Mucosa of descending colon (tissue), 3 donors: ENCODE measurements at regions not wholly inside any gene's neighbourhood (a gene's known extent, or its start where the extent isn't known, plus 50 kb on each side); places are given as distances from the start of the nearest gene placed in this dataset.

Experiments used
- ATAC-seq: fragments of 200-7000 bp; cut with Tn5 transposase; one replicate; pipeline ENCODE4 v1.9.1; 2020; ENCODE audit warnings: mild to moderate bottlenecking, moderate library complexity
- DNase-seq, 3 donors: peaks; one replicate each; pipeline ENCODE4 v3.0.0-alpha.2; 2020
- H3K36me3 ChIP-seq: fragments of 200-600 bp; one replicate; pipeline ENCODE4 v1.8.0; 2021; ENCODE audit warnings: low read depth, mild to moderate bottlenecking
- H3K4me1 ChIP-seq: fragments of 200-600 bp; one replicate; pipeline ENCODE4 v1.8.0; 2021; ENCODE audit warnings: low read depth, mild to moderate bottlenecking
- H3K4me3 ChIP-seq: fragments of 200-600 bp; one replicate; pipeline ENCODE4 v1.8.0; 2021; ENCODE audit warnings: mild to moderate bottlenecking
- H3K9me3 ChIP-seq: fragments of 200-600 bp; one replicate; pipeline ENCODE4 v1.8.0; 2021; ENCODE audit warnings: mild to moderate bottlenecking
- CTCF ChIP-seq: fragments of 200-600 bp; IDR thresholded peaks from one replicate; pipeline ENCODE4 v1.8.0; 2022; ENCODE audit warnings: antibody characterized with exemption, mild to moderate bottlenecking
- intact Hi-C, 2 donors: fragments of 100-400 bp; cut with DNase I in 1 of 2; cut with micrococcal nuclease in 1 of 2; formaldehyde crosslinking; loops; one replicate each; pipeline versions ENCODE4 v1.11.0 to v1.11.1; 2022; cut with DNase I, micrococcal nuclease
- donor health status: DM: no; HTN: no; CAD: no; lungs with moderate emphysema.
- donor health status: DM: no; HTN: no; CAD: no.
- donor health status: DM: no; HTN: yes; CAD: no.

GRCh38 chr6:147674099-147674498, 165.6 kb downstream of the SAMD5 start:
- ATAC-seq (no peak), DNase-seq (no peak)
- intact Hi-C loops, result no loop called here
- Histone ChIP-seq H3K4me3 (no peak overlapping the region), H3K36me3 (no peaks in the 10 kb centered on the region), H3K9me3 (no peaks in the 10 kb centered on the region), H3K4me1 (no peaks in the 10 kb centered on the region)
- no peak for TF ChIP-seq CTCF

GRCh38 chr6:147674794-147675193, 166.3 kb downstream of the SAMD5 start:
- TF ChIP-seq CTCF, result no peak
- intact Hi-C loops, result no loop called here
- no peak for ATAC-seq

GRCh38 chr6:147675281-147675680, 166.8 kb downstream of the SAMD5 start:
- no peak for TF ChIP-seq CTCF
- H3K36me3 ChIP-seq, result no peaks in the 10 kb centered on the region
- H3K4me1 ChIP-seq, result no peaks in the 10 kb centered on the region
- no peaks in the 10 kb centered on the region for H3K9me3 ChIP-seq
- DNase-seq (no peak), ATAC-seq (no peak)
- no peak overlapping the region for H3K4me3 ChIP-seq
- intact Hi-C loops, result no loop called here

More at GRCh38 chr6:147674794-147675193, 166.3 kb downstream of the SAMD5 start:
- no peaks in the 10 kb centered on the region for H3K36me3 ChIP-seq
- H3K4me1 ChIP-seq, result no peaks in the 10 kb centered on the region
- DNase-seq, result no peak
- H3K9me3 ChIP-seq, result no peaks in the 10 kb centered on the region
- H3K4me3 ChIP-seq, result no peak overlapping the region

GRCh38 chr6:147676495-147677199, 168.2 kb downstream of the SAMD5 start:
- no peaks in the 10 kb centered on the region for H3K9me3 ChIP-seq
- intact Hi-C loops, result no loop called here
- no peak for DNase-seq
- TF ChIP-seq CTCF, result no peak
- no peak for ATAC-seq
- H3K4me1 ChIP-seq, result no peaks in the 10 kb centered on the region
- H3K4me3 ChIP-seq, result no peak overlapping the region
- H3K36me3 ChIP-seq, result no peaks in the 10 kb centered on the region

GRCh38 chr6:147677647-147678046, 169.2 kb downstream of the SAMD5 start:
- DNase-seq (no peak), ATAC-seq (no peak)
- H3K9me3 ChIP-seq, result no peaks in the 10 kb centered on the region
- TF ChIP-seq CTCF, result no peak
- intact Hi-C loops, result no loop called here
- no peaks in the 10 kb centered on the region for H3K36me3 ChIP-seq
- no peaks in the 10 kb centered on the region for H3K4me1 ChIP-seq
- H3K4me3 ChIP-seq, result no peak overlapping the region

- intact Hi-C loops, result no loop called here
- DNase-seq, result no peak
- no peak for ATAC-seq
- Histone ChIP-seq H3K4me3 (no peak overlapping the region), H3K9me3 (no peaks in the 10 kb centered on the region), H3K36me3 (no peaks in the 10 kb centered on the region), H3K4me1 (no peaks in the 10 kb centered on the region)
- TF ChIP-seq CTCF, result no peak
Observed at GRCh38 chr6:147678253-147678652, 169.8 kb downstream of the SAMD5 start.
